ENCODE measurements at regions not wholly inside any gene's neighbourhood (a gene's known extent, or its start where the extent isn't known, plus 50 kb on each side); places are given as distances from the start of the nearest gene placed in this dataset.

GRCh38 chr5:103436656-103437055 lies 125.9 kb downstream of the NUDT12 start:
- H3K4me3 ChIP-seq (ENCODE audit: low read depth, low read length), result no peak overlapping the region
- TF ChIP-seq POLR2A (IDR thresholded peaks at IDR 0.05; ENCODE audit: extremely low read depth, insufficient read length) (no peak), MYC (IDR thresholded peaks at IDR 0.05; ENCODE audit: low read depth, low read length) (no peak), MAX (IDR thresholded peaks at IDR 0.05; ENCODE audit: low read depth, low read length) (no peak), CTCF (IDR thresholded peaks at IDR 0.05; ENCODE audit: low read depth, low read length) (no peak)
- no peak for DNase-seq (ENCODE audit: low read depth)

GRCh38 chr5:103436112-103436511 lies 126.5 kb downstream of the NUDT12 start:
- no peak overlapping the region for H3K4me3 ChIP-seq (ENCODE audit: low read depth, low read length)
- DNase-seq (ENCODE audit: low read depth), result no peak
- no peak for TF ChIP-seq CTCF (IDR thresholded peaks at IDR 0.05; ENCODE audit: low read depth, low read length)
- TF ChIP-seq MYC (IDR thresholded peaks at IDR 0.05; ENCODE audit: low read depth, low read length), result no peak
- TF ChIP-seq MAX (IDR thresholded peaks at IDR 0.05; ENCODE audit: low read depth, low read length), result no peak
- TF ChIP-seq POLR2A (IDR thresholded peaks at IDR 0.05; ENCODE audit: extremely low read depth, insufficient read length), result no peak

- H3K4me3 ChIP-seq (ENCODE audit: low read depth, low read length), result no peak overlapping the region
- TF ChIP-seq MYC (IDR thresholded peaks at IDR 0.05; ENCODE audit: low read depth, low read length), result no peak
- TF ChIP-seq CTCF (IDR thresholded peaks at IDR 0.05; ENCODE audit: low read depth, low read length), result no peak
- no peak for TF ChIP-seq POLR2A (IDR thresholded peaks at IDR 0.05; ENCODE audit: extremely low read depth, insufficient read length)
- no peak for TF ChIP-seq MAX (IDR thresholded peaks at IDR 0.05; ENCODE audit: low read depth, low read length)
- DNase-seq (ENCODE audit: low read depth), result no peak
Measured at GRCh38 chr5:103435136-103435889, 127.3 kb downstream of the NUDT12 start.

GRCh38 chr5:103434057-103434456 lies 128.5 kb downstream of the NUDT12 start:
- DNase-seq (ENCODE audit: low read depth), result no peak
- no peak overlapping the region for H3K4me3 ChIP-seq (ENCODE audit: low read depth, low read length)
- TF ChIP-seq POLR2A (IDR thresholded peaks at IDR 0.05; ENCODE audit: extremely low read depth, insufficient read length), result no peak
- no peak for TF ChIP-seq CTCF (IDR thresholded peaks at IDR 0.05; ENCODE audit: low read depth, low read length)
- no peak for TF ChIP-seq MAX (IDR thresholded peaks at IDR 0.05; ENCODE audit: low read depth, low read length)
- no peak for TF ChIP-seq MYC (IDR thresholded peaks at IDR 0.05; ENCODE audit: low read depth, low read length)

GRCh38 chr5:103433211-103433610 lies 129.4 kb downstream of the NUDT12 start:
- TF ChIP-seq POLR2A (IDR thresholded peaks at IDR 0.05; ENCODE audit: extremely low read depth, insufficient read length) (no peak), CTCF (IDR thresholded peaks at IDR 0.05; ENCODE audit: low read depth, low read length) (no peak), MYC (IDR thresholded peaks at IDR 0.05; ENCODE audit: low read depth, low read length) (no peak), MAX (IDR thresholded peaks at IDR 0.05; ENCODE audit: low read depth, low read length) (no peak)
- H3K4me3 ChIP-seq (ENCODE audit: low read depth, low read length), result no peak overlapping the region
- DNase-seq (ENCODE audit: low read depth), result no peak

Measured in NB4 (cell line).